H9 (cell line): ENCODE measurements at regions not wholly inside any gene's neighbourhood (a gene's known extent, or its start where the extent isn't known, plus 50 kb on each side); places are given as distances from the start of the nearest gene placed in this dataset.

Experiments
- DNase-seq: peaks from one replicate; pipeline ENCODE4 v3.0.0-alpha.2; 2017
- H2AFZ ChIP-seq: one replicate; pipeline ENCODE4 v1.6.1; 2013; ENCODE audit warnings: mild to moderate bottlenecking, low read length, control low read depth, moderate library complexity
- H2AK5ac ChIP-seq: 2 replicates; pipeline ENCODE4 v1.6.1; 2013; ENCODE audit warnings: low read length, control low read depth, mixed read lengths; ENCODE audit not compliant: insufficient read length
- H2BK120ac ChIP-seq: one replicate; pipeline ENCODE4 v1.6.1; 2013; ENCODE audit warnings: low read depth, mild to moderate bottlenecking, low read length, control low read depth, inconsistent platforms; ENCODE audit not compliant: poor library complexity, severe bottlenecking
- H2BK12ac ChIP-seq: 2 replicates; pipeline ENCODE4 v1.6.1; 2013; ENCODE audit warnings: low read length, control low read depth, mixed read lengths, low read depth; ENCODE audit not compliant: insufficient read length
- H2BK15ac ChIP-seq: 2 replicates; pipeline ENCODE4 v1.6.1; 2013; ENCODE audit warnings: low read depth, low read length, control low read depth
- H2BK20ac ChIP-seq: one replicate; pipeline ENCODE4 v1.6.1; 2013; ENCODE audit warnings: low read depth, mild to moderate bottlenecking, low read length, control low read depth, inconsistent platforms; ENCODE audit not compliant: poor library complexity, severe bottlenecking
- H2BK5ac ChIP-seq: 2 replicates; pipeline ENCODE4 v1.6.1; 2013; ENCODE audit warnings: low read length, control low read depth, mixed read lengths; ENCODE audit not compliant: insufficient read length
- H3K14ac ChIP-seq: 2 replicates; pipeline ENCODE4 v1.6.1; 2013; ENCODE audit warnings: low read length, control low read depth; ENCODE audit not compliant: insufficient read depth
- H3K18ac ChIP-seq: 2 replicates; pipeline ENCODE4 v1.6.1; 2013; ENCODE audit warnings: low read depth, mild to moderate bottlenecking, mixed read lengths, low read length, control low read depth; ENCODE audit not compliant: insufficient read length
- H3K23ac ChIP-seq: 2 replicates; pipeline ENCODE4 v1.6.1; 2013; ENCODE audit warnings: low read length, control low read depth, mixed read lengths, low read depth; ENCODE audit not compliant: insufficient read length
- H3K23me2 ChIP-seq: 2 replicates; pipeline ENCODE4 v1.6.1; 2013; ENCODE audit warnings: low read depth, mild to moderate bottlenecking, mixed read lengths, low read length, control low read depth; ENCODE audit not compliant: insufficient read length, poor library complexity, severe bottlenecking
- H3K27ac ChIP-seq: 2 replicates; pipeline ENCODE4 v1.5.1; 2013; ENCODE audit warnings: low read length, control low read depth, mixed read lengths, low read depth; ENCODE audit not compliant: insufficient read length
- H3K27me3 ChIP-seq: 2 replicates; pipeline ENCODE4 v1.6.1; 2013; ENCODE audit warnings: low read length, control low read depth, inconsistent platforms; ENCODE audit not compliant: insufficient read depth
- H3K4ac ChIP-seq: 2 replicates; pipeline ENCODE4 v1.6.1; 2013; ENCODE audit warnings: low read depth, mild to moderate bottlenecking, control low read depth, inconsistent platforms, low read length, moderate library complexity
- H3K4me1 ChIP-seq: 2 replicates; pipeline ENCODE4 v1.6.1; 2013; ENCODE audit warnings: low read length, control low read depth, inconsistent platforms; ENCODE audit not compliant: insufficient read depth
- H3K4me2 ChIP-seq: 2 replicates; pipeline ENCODE4 v1.6.1; 2013; ENCODE audit warnings: low read length, control low read depth, mixed read lengths; ENCODE audit not compliant: insufficient read length, insufficient read depth
- H3K56ac ChIP-seq: 2 replicates; pipeline ENCODE4 v1.6.1; 2013; ENCODE audit warnings: low read depth, mild to moderate bottlenecking, mixed read lengths, low read length, control low read depth; ENCODE audit not compliant: insufficient read length
- H3K79me1 ChIP-seq: 2 replicates; pipeline ENCODE4 v1.6.1; 2013; ENCODE audit warnings: low read depth, mild to moderate bottlenecking, moderate library complexity, low read length, control low read depth, inconsistent platforms; ENCODE audit not compliant: insufficient read depth, poor library complexity, severe bottlenecking
- H3K79me2 ChIP-seq: 2 replicates; pipeline ENCODE4 v1.6.1; 2013; ENCODE audit warnings: low read length, control low read depth, inconsistent platforms; ENCODE audit not compliant: insufficient read depth
- H3K9ac ChIP-seq: 2 replicates; pipeline ENCODE4 v1.6.1; 2013; ENCODE audit warnings: low read length, control low read depth, mixed read lengths; ENCODE audit not compliant: insufficient read length; ENCODE audit errors: extremely low read depth
- H3K9me3 ChIP-seq: one replicate; pipeline ENCODE4 v1.6.1; 2013; ENCODE audit warnings: low read depth, low read length, inconsistent platforms; ENCODE audit not compliant: control insufficient read depth
- H3T11ph ChIP-seq: one replicate; pipeline ENCODE4 v1.6.1; 2013; ENCODE audit warnings: mild to moderate bottlenecking, low read length, control low read depth, inconsistent platforms
- H4K20me1 ChIP-seq: one replicate; pipeline ENCODE4 v1.6.1; 2013; ENCODE audit not compliant: control insufficient read depth, insufficient read length, insufficient read depth
- H4K5ac ChIP-seq: 2 replicates; pipeline ENCODE4 v1.6.1; 2013; ENCODE audit warnings: low read depth, mild to moderate bottlenecking, mixed read lengths, low read length, control low read depth; ENCODE audit not compliant: insufficient read length
- H4K8ac ChIP-seq: replicated peaks from 2 replicates; pipeline ENCODE4 v1.6.1; 2013; ENCODE audit warnings: low read length, control low read depth, mixed read lengths, low read depth; ENCODE audit not compliant: insufficient read length
- H4K91ac ChIP-seq: 2 replicates; pipeline ENCODE4 v1.6.1; 2013; ENCODE audit warnings: low read depth, mild to moderate bottlenecking, moderate library complexity, mixed read lengths, low read length, control low read depth; ENCODE audit not compliant: insufficient read length
- H3K27ac Mint-ChIP-seq, 3 experiments: 2 replicates in 2 of 3; 3 replicates in 1 of 3; pipeline ENCODE4 v1.8.0; 2020 to 2021; ENCODE audit warnings: mixed read lengths in 3 of 3, mild to moderate bottlenecking in 1 of 3, moderate library complexity in 1 of 3
- H3K27me3 Mint-ChIP-seq: 2 replicates; pipeline ENCODE4 v1.8.0; 2021; ENCODE audit warnings: low read depth, mild to moderate bottlenecking, moderate library complexity, mixed read lengths
- H3K36me3 Mint-ChIP-seq, 3 experiments: 2 replicates in 2 of 3; 3 replicates in 1 of 3; pipeline ENCODE4 v1.8.0; 2020 to 2021; ENCODE audit warnings: low read depth in 3 of 3, mixed read lengths in 3 of 3; ENCODE audit not compliant: insufficient read depth in 1 of 3
- H3K4me1 Mint-ChIP-seq, 2 experiments: 2 replicates each; pipeline ENCODE4 v1.8.0; 2020; ENCODE audit warnings: mixed read lengths in 2 of 2
- H3K4me3 Mint-ChIP-seq, 2 experiments: 2 replicates in 1 of 2; 3 replicates in 1 of 2; pipeline ENCODE4 v1.8.0; 2020 to 2021; ENCODE audit warnings: mild to moderate bottlenecking in 2 of 2, mixed read lengths in 2 of 2, moderate library complexity in 1 of 2
- H3K9me3 Mint-ChIP-seq, 2 experiments: 2 replicates in 1 of 2; 3 replicates in 1 of 2; pipeline ENCODE4 v1.8.0; 2020; ENCODE audit warnings: mild to moderate bottlenecking in 2 of 2, mixed read lengths in 2 of 2, moderate library complexity in 1 of 2
- CTCF ChIP-seq: fragments of 200-600 bp; sonication (generic); conservative IDR thresholded peaks from 3 replicates; pipeline ENCODE4 v1.8.0; 2021; ENCODE audit warnings: antibody characterized with exemption, mild to moderate bottlenecking
- WGBS: extraction: QIAGEN DNeasy Blood & Tissue Kit; methylation state at CpG from one replicate; pipeline ENCODE4 v1.1.7; 2013; ENCODE audit warnings: missing lambda C conversion rate, low lambda C conversion rate, mixed read lengths; ENCODE audit not compliant: insufficient read length; ENCODE audit errors: extremely low coverage; 5-methylcytosine and 5-hydroxymethylcytosine counted together

- H3K4me1 Mint-ChIP-seq = peaks cover 17 to 19% of the 10 kb centered on the region in 2 experiments
- Histone ChIP-seq H2BK20ac (no peak overlapping the region), H3K14ac (no peak overlapping the region), H4K91ac (no peak overlapping the region), H2AK5ac (no peak overlapping the region), H3K27me3 (no peaks in the 10 kb centered on the region), H3K9ac (no peak overlapping the region), H3K9me3 (no peaks in the 10 kb centered on the region), H3K23ac (no peak overlapping the region), H3K4ac (no peak overlapping the region), H2BK5ac (no peak overlapping the region), H4K5ac (no peak overlapping the region), H3T11ph (no peak overlapping the region), H3K79me1 (no peaks in the 10 kb centered on the region), H2BK15ac (no peak overlapping the region), H3K18ac (no peak overlapping the region), H3K23me2 (no peaks in the 10 kb centered on the region), H4K8ac (no peak overlapping the region), H3K4me2 (no peak overlapping the region), H3K27ac (no peak overlapping the region), H3K4me1 (peaks cover 3% of the 10 kb centered on the region; the same call in 1 of the 2 replicates), H3K56ac (no peak overlapping the region), H2BK120ac (no peak overlapping the region), H3K79me2 (no peaks in the 10 kb centered on the region), H2BK12ac (no peak overlapping the region), H4K20me1 (no peaks in the 10 kb centered on the region), H2AFZ (no peak overlapping the region)
- H3K9me3 Mint-ChIP-seq = no peaks in the 10 kb centered on the region; a peak in 1 of 5 replicates
- H3K27ac Mint-ChIP-seq = no peak overlapping the region
- no peak overlapping the region for H3K4me3 Mint-ChIP-seq
- no peaks in the 10 kb centered on the region for H3K36me3 Mint-ChIP-seq
- no peaks in the 10 kb centered on the region; the same call in 1 of the 2 replicates for H3K27me3 Mint-ChIP-seq
- WGBS = no CpG with 5 or more reads among the region's 3 CpGs
- TF ChIP-seq CTCF = no peak
- no peak for DNase-seq
Measured at GRCh38 chr10:63683223-63683622, 162.0 kb downstream of the REEP3 start.
